Neural progenitor cell (in vitro differentiated cells): ENCODE measurements at regions not wholly inside any gene's neighbourhood (a gene's known extent, or its start where the extent isn't known, plus 50 kb on each side); places are given as distances from the start of the nearest gene placed in this dataset.

Experiments
- DNase-seq: peaks from one replicate; pipeline ENCODE4 v3.0.0-alpha.2; 2016; ENCODE audit warnings: low spot score
- H2AFZ ChIP-seq: fragments of 200-600 bp; sonication (generic); replicated peaks from 2 replicates; pipeline ENCODE4 v1.6.1; 2016; ENCODE audit warnings: antibody characterized with exemption
- H3F3A ChIP-seq: fragments of 200-600 bp; sonication (generic); 2 replicates; pipeline ENCODE4 v1.6.1; 2016; ENCODE audit warnings: antibody characterized with exemption, low read depth
- H3K27ac ChIP-seq: fragments of 200-600 bp; sonication (generic); 2 replicates; pipeline ENCODE4 v1.5.1; 2016; ENCODE audit warnings: mild to moderate bottlenecking
- H3K27me3 ChIP-seq: fragments of 200-600 bp; sonication (generic); 2 replicates; pipeline ENCODE4 v1.6.1; 2016; ENCODE audit warnings: mild to moderate bottlenecking, moderate library complexity
- H3K36me3 ChIP-seq: fragments of 200-600 bp; sonication (generic); 2 replicates; pipeline ENCODE4 v1.5.1; 2016
- H3K4me1 ChIP-seq: fragments of 200-600 bp; sonication (generic); 2 replicates; pipeline ENCODE4 v1.6.1; 2016; ENCODE audit warnings: mixed run types
- H3K4me2 ChIP-seq: fragments of 200-600 bp; sonication (generic); 2 replicates; pipeline ENCODE4 v1.6.1; 2016
- H3K4me3 ChIP-seq: fragments of 200-600 bp; sonication (generic); 2 replicates; pipeline ENCODE4 v1.5.1; 2016
- H3K79me2 ChIP-seq: fragments of 200-600 bp; sonication (generic); 2 replicates; pipeline ENCODE4 v1.6.1; 2016; ENCODE audit warnings: low read depth
- H3K9ac ChIP-seq: fragments of 200-600 bp; sonication (generic); 2 replicates; pipeline ENCODE4 v1.6.1; 2016
- H3K9me3 ChIP-seq: fragments of 200-600 bp; sonication (generic); 2 replicates; pipeline ENCODE4 v1.5.1; 2016; ENCODE audit warnings: low read depth
- H4K20me1 ChIP-seq: fragments of 200-600 bp; sonication (generic); 2 replicates; pipeline ENCODE4 v1.6.1; 2016; ENCODE audit warnings: low read depth
- H3K27ac Mint-ChIP-seq: 3 replicates; pipeline ENCODE4 v1.8.0; 2021; ENCODE audit warnings: mixed read lengths
- H3K27me3 Mint-ChIP-seq: 2 replicates; pipeline ENCODE4 v1.8.0; 2022; ENCODE audit warnings: low read depth, mild to moderate bottlenecking, inconsistent platforms, moderate library complexity, mixed read lengths; ENCODE audit not compliant: insufficient read depth
- H3K36me3 Mint-ChIP-seq: 3 replicates; pipeline ENCODE4 v1.8.0; 2021; ENCODE audit warnings: mixed read lengths
- H3K4me1 Mint-ChIP-seq: 3 replicates; pipeline ENCODE4 v1.8.0; 2021; ENCODE audit warnings: mixed read lengths
- H3K4me3 Mint-ChIP-seq: 3 replicates; pipeline ENCODE4 v1.8.0; 2021; ENCODE audit warnings: mild to moderate bottlenecking, moderate library complexity, mixed read lengths
- H3K9me3 Mint-ChIP-seq: 3 replicates; pipeline ENCODE4 v1.8.0; 2020; ENCODE audit warnings: mixed read lengths
- CTCF ChIP-seq: fragments of 200-600 bp; sonication (generic); IDR thresholded peaks from 2 replicates; pipeline ENCODE4 v1.5.1; 2017; ENCODE audit warnings: antibody characterized with exemption, mild to moderate bottlenecking
- EZH2 ChIP-seq: fragments of 200-600 bp; sonication (generic); IDR thresholded peaks from 2 replicates; pipeline ENCODE4 v1.6.1; 2017; ENCODE audit warnings: antibody characterized with exemption, mild to moderate bottlenecking, moderate library complexity
- EZH2phosphoT487 ChIP-seq: fragments of 200-600 bp; sonication (generic); IDR thresholded peaks from 2 replicates; pipeline ENCODE4 v1.6.1; 2017; ENCODE audit warnings: antibody characterized with exemption

GRCh38 chr7:33837356-33837851, 67.9 kb upstream of the BMPER start:
- Mint-ChIP-seq H3K4me3 (no peak overlapping the region), H3K36me3 (no peaks in the 10 kb centered on the region), H3K4me1 (peaks cover 2% of the 10 kb centered on the region), H3K27ac (no peak overlapping the region), H3K9me3 (no peaks in the 10 kb centered on the region), H3K27me3 (peaks cover 2% of the 10 kb centered on the region)
- Histone ChIP-seq H3K27ac (no peak overlapping the region), H2AFZ (no peak overlapping the region), H3K9me3 (no peaks in the 10 kb centered on the region), H3K79me2 (no peaks in the 10 kb centered on the region), H3K4me1 (peaks cover 2% of the 10 kb centered on the region), H3K4me2 (no peak overlapping the region), H3K9ac (no peak overlapping the region), H3K27me3 (no peaks in the 10 kb centered on the region), H3F3A (no peaks in the 10 kb centered on the region), H3K4me3 (no peak overlapping the region), H3K36me3 (no peaks in the 10 kb centered on the region), H4K20me1 (no peaks in the 10 kb centered on the region)
- no peak for TF ChIP-seq EZH2
- no peak for TF ChIP-seq CTCF
- no peak for TF ChIP-seq EZH2phosphoT487
- no peak for DNase-seq

- H3K27me3 Mint-ChIP-seq, result peaks cover 2% of the 10 kb centered on the region
- H3K4me1 Mint-ChIP-seq, result no peaks in the 10 kb centered on the region
- Histone ChIP-seq H3K27me3 (no peaks in the 10 kb centered on the region), H3K9ac (no peak overlapping the region), H2AFZ (no peak overlapping the region), H3K9me3 (no peaks in the 10 kb centered on the region), H4K20me1 (no peaks in the 10 kb centered on the region), H3K36me3 (no peaks in the 10 kb centered on the region), H3F3A (no peaks in the 10 kb centered on the region), H3K79me2 (no peaks in the 10 kb centered on the region), H3K4me1 (no peaks in the 10 kb centered on the region), H3K4me3 (no peak overlapping the region), H3K4me2 (no peak overlapping the region), H3K27ac (no peak overlapping the region)
- no peaks in the 10 kb centered on the region for H3K9me3 Mint-ChIP-seq
- DNase-seq, result no peak
- no peaks in the 10 kb centered on the region for H3K36me3 Mint-ChIP-seq
- no peak for TF ChIP-seq EZH2
- TF ChIP-seq CTCF, result no peak
- no peak for TF ChIP-seq EZH2phosphoT487
- H3K27ac Mint-ChIP-seq, result no peak overlapping the region
- H3K4me3 Mint-ChIP-seq, result no peak overlapping the region
Measured at GRCh38 chr7:33841031-33841430, 64.3 kb upstream of the BMPER start.

GRCh38 chr7:33841705-33842129, 63.6 kb upstream of the BMPER start:
- DNase-seq, result no peak
- Mint-ChIP-seq H3K36me3 (no peaks in the 10 kb centered on the region), H3K27me3 (peaks cover 2% of the 10 kb centered on the region), H3K27ac (no peak overlapping the region), H3K4me3 (no peak overlapping the region), H3K4me1 (no peaks in the 10 kb centered on the region), H3K9me3 (no peaks in the 10 kb centered on the region)
- no peaks in the 10 kb centered on the region for H3K4me1 ChIP-seq
- H3K9me3 ChIP-seq, result no peaks in the 10 kb centered on the region
- H3F3A ChIP-seq, result no peaks in the 10 kb centered on the region
- H3K36me3 ChIP-seq, result no peaks in the 10 kb centered on the region
- no peak overlapping the region for H3K4me3 ChIP-seq
- no peak overlapping the region for H3K4me2 ChIP-seq
- H2AFZ ChIP-seq, result no peak overlapping the region
- no peaks in the 10 kb centered on the region for H4K20me1 ChIP-seq
- TF ChIP-seq EZH2phosphoT487 (no peak), EZH2 (no peak), CTCF (no peak)
- no peaks in the 10 kb centered on the region for H3K79me2 ChIP-seq
- no peaks in the 10 kb centered on the region for H3K27me3 ChIP-seq
- H3K27ac ChIP-seq, result no peak overlapping the region
- no peak overlapping the region for H3K9ac ChIP-seq
